22Rv1 (cell line): ENCODE measurements at regions not wholly inside any gene's neighbourhood (a gene's known extent, or its start where the extent isn't known, plus 50 kb on each side); places are given as distances from the start of the nearest gene placed in this dataset.

ENCODE experiments used
- ZFX ChIP-seq: fragments of 450-650 bp; IDR thresholded peaks from 2 replicates; pipeline ENCODE4 v1.6.1; 2017; ENCODE audit warnings: antibody characterized with exemption, borderline replicate concordance
- TF ChIP-seq, protein P1 (sequence below): fragments of 450-650 bp; IDR thresholded peaks from 2 replicates; pipeline ENCODE4 v1.5.1; 2017; ENCODE audit warnings: mild to moderate bottlenecking

DNA sequence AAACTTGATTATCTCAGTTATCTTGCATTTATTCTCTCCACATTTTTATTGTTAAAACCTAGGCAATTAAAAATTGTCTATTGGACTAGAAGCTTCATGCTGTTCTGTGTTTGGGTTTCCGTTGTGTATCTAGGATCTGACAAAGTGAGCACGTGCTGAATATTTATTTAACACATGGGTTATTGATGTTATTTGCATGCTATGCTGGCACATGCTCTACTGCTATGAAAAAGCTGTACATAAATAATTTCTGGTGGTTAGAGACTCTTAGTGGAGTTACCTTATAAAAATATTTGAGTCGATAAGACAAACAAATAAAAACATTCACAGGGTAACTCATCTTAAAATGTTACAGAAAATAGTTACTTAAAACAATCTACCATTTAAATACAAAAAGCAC, 1769.7 kb downstream of the MRPL39 start:
- TF ChIP-seq, protein P1, sequence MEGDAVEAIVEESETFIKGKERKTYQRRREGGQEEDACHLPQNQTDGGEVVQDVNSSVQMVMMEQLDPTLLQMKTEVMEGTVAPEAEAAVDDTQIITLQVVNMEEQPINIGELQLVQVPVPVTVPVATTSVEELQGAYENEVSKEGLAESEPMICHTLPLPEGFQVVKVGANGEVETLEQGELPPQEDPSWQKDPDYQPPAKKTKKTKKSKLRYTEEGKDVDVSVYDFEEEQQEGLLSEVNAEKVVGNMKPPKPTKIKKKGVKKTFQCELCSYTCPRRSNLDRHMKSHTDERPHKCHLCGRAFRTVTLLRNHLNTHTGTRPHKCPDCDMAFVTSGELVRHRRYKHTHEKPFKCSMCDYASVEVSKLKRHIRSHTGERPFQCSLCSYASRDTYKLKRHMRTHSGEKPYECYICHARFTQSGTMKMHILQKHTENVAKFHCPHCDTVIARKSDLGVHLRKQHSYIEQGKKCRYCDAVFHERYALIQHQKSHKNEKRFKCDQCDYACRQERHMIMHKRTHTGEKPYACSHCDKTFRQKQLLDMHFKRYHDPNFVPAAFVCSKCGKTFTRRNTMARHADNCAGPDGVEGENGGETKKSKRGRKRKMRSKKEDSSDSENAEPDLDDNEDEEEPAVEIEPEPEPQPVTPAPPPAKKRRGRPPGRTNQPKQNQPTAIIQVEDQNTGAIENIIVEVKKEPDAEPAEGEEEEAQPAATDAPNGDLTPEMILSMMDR, result no peak
- no peak for TF ChIP-seq ZFX
